ENCODE measurements at regions not wholly inside any gene's neighbourhood (a gene's known extent, or its start where the extent isn't known, plus 50 kb on each side); places are given as distances from the start of the nearest gene placed in this dataset.

DNA sequence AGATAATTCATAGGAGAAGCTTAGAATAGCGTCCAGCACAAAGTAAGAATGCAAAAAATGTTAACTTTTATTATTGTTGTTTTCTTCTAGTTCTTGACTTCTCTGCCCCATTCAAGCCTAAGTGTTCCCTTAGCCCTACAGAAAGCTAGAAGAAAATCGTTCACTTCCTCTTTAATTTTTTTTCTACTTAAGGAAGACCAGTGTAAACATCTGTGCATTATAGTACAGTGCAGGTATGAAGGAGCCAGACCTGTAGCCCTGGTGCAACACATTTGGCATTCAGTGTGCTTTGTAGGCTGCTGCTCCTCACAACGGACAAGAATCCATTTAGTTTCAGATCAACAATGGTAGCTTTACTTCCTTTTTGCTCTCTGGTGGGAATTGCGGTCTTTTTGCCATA lies 127.8 kb upstream of the SLC7A14 start:
- Histone ChIP-seq H3K4me1 (no peaks in the 10 kb centered on the region), H3K4me3 (no peak overlapping the region), H3K27ac (no peak overlapping the region), H3K27me3 (no peaks in the 10 kb centered on the region), H3K36me3 (no peaks in the 10 kb centered on the region), H3K9me3 (peaks cover 14 to 16% of the 10 kb centered on the region in 2 donors)
- intact Hi-C loops (cut with DNase I; ENCODE audit: low total_unique reads): no loop called here
- DNase-seq (ENCODE audit: low spot score in 2 of 2): no peak
- TF ChIP-seq POLR2AphosphoS5 (IDR thresholded peaks at IDR 0.05): no peak
- TF ChIP-seq, protein P1, sequence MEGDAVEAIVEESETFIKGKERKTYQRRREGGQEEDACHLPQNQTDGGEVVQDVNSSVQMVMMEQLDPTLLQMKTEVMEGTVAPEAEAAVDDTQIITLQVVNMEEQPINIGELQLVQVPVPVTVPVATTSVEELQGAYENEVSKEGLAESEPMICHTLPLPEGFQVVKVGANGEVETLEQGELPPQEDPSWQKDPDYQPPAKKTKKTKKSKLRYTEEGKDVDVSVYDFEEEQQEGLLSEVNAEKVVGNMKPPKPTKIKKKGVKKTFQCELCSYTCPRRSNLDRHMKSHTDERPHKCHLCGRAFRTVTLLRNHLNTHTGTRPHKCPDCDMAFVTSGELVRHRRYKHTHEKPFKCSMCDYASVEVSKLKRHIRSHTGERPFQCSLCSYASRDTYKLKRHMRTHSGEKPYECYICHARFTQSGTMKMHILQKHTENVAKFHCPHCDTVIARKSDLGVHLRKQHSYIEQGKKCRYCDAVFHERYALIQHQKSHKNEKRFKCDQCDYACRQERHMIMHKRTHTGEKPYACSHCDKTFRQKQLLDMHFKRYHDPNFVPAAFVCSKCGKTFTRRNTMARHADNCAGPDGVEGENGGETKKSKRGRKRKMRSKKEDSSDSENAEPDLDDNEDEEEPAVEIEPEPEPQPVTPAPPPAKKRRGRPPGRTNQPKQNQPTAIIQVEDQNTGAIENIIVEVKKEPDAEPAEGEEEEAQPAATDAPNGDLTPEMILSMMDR (IDR thresholded peaks at IDR 0.05): no peak
- TF ChIP-seq POLR2A (IDR thresholded peaks at IDR 0.05): no peak

DNA sequence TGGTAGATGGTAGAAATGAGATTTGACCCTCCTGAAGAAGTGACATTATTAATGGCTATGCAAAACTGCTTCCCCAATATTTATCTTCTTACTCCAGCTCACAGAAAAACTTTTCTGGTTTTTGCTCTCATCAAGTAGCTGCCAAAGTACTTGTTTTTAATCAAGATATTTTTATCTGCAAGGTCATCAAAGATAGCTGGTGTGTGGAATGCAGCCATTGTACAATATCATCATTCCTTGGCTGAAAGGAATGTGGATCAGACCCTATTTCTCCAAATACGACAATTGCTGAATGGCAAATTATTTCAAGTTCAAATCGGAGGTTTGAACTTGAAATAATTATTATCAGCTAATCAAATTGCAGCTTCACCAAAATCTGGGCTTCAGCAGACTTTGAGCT lies 126.9 kb upstream of the SLC7A14 start:
- no peaks in the 10 kb centered on the region for H3K4me1 ChIP-seq
- no peak overlapping the region for H3K4me3 ChIP-seq
- H3K27me3 ChIP-seq: no peaks in the 10 kb centered on the region
- intact Hi-C loops (cut with DNase I; ENCODE audit: low total_unique reads): no loop called here
- DNase-seq (ENCODE audit: low spot score in 2 of 2): no peak
- TF ChIP-seq, protein P1 (IDR thresholded peaks at IDR 0.05): no peak
- TF ChIP-seq POLR2A (IDR thresholded peaks at IDR 0.05) (no peak), POLR2AphosphoS5 (IDR thresholded peaks at IDR 0.05) (no peak)
- no peak overlapping the region for H3K27ac ChIP-seq
- H3K36me3 ChIP-seq: no peaks in the 10 kb centered on the region
- H3K9me3 ChIP-seq: peaks cover 14 to 16% of the 10 kb centered on the region in 2 donors

DNA sequence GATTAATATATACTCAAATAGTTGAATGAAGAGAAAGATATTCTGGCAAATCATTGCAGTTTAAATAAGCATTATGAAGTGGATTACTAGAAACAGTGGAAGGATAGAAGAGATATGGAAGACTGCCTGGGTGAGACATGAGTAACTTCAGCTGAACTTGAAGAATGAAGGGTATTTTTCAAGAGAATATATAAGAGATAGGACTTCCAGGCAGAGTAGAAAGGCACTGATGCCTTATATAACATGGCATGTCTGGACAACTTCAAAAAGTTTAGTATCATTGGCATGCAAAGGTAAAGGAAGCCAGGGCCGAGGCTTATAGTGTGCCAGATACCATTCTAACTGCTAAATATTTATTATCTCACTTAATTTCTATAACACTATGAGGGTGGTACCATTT lies 126.5 kb upstream of the SLC7A14 start:
- no peak overlapping the region for H3K27ac ChIP-seq
- no peak for DNase-seq (ENCODE audit: low spot score in 2 of 2)
- H3K36me3 ChIP-seq: no peaks in the 10 kb centered on the region
- no peaks in the 10 kb centered on the region for H3K4me1 ChIP-seq
- H3K9me3 ChIP-seq: peaks cover 14 to 16% of the 10 kb centered on the region in 2 donors
- TF ChIP-seq POLR2AphosphoS5 (IDR thresholded peaks at IDR 0.05): no peak
- no peak for TF ChIP-seq POLR2A (IDR thresholded peaks at IDR 0.05)
- TF ChIP-seq, protein P1 (IDR thresholded peaks at IDR 0.05): no peak
- no peaks in the 10 kb centered on the region for H3K27me3 ChIP-seq
- intact Hi-C loops (cut with DNase I; ENCODE audit: low total_unique reads): no loop called here
- no peak overlapping the region for H3K4me3 ChIP-seq

DNA sequence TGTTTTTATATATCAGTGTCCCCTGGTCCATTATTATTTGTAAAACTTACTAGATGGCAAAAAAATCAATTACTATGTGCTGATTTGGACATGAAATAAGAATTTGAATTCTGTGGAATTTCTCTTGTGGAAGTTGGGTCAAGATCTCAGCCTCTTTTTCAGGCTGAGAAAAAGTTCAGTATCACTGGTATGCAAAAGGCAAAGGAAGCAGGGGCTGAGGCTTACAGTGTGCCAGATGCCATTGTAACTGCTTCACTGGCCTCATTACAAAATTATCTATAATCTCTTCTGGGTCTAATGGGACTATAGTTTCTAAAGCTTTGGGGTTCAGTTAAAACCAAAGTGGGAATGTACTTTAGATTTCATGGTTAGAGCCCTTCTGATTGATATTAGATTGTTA lies 125.9 kb upstream of the SLC7A14 start:
- TF ChIP-seq, protein P1 (IDR thresholded peaks at IDR 0.05): no peak
- TF ChIP-seq POLR2A (IDR thresholded peaks at IDR 0.05) (no peak), POLR2AphosphoS5 (IDR thresholded peaks at IDR 0.05) (no peak)
- H3K27ac ChIP-seq: no peak overlapping the region
- no peak for DNase-seq (ENCODE audit: low spot score in 2 of 2)
- no peak overlapping the region for H3K4me3 ChIP-seq
- peaks cover 14 to 16% of the 10 kb centered on the region in 2 donors for H3K9me3 ChIP-seq
- intact Hi-C loops (cut with DNase I; ENCODE audit: low total_unique reads): no loop called here
- no peaks in the 10 kb centered on the region for H3K4me1 ChIP-seq
- no peaks in the 10 kb centered on the region for H3K36me3 ChIP-seq
- H3K27me3 ChIP-seq: no peaks in the 10 kb centered on the region

DNA sequence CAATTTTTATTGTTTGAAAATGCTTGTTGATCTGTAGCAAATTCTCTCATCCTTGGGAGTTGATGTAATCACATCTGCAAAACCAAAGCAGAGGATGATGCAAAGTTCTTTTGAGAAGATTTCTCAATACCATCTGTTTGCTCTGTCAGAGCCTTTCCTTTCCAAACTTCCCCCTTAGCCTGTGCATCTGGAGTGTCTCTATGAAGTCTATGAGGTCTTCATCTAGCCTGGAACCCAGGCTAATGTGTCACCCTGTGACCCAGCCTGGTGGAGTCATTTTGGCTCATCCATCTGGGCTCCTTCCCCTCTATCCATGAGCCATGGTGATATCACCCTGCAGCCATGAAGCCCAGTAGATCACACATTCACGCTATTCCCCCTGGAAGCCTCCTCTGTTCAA lies 123.2 kb upstream of the SLC7A14 start:
- Histone ChIP-seq H3K27ac (peak overlapping the region in 1 of 2 donors; percentile 8), H3K9me3 (peaks cover 14 to 16% of the 10 kb centered on the region in 2 donors), H3K36me3 (no peaks in the 10 kb centered on the region), H3K27me3 (no peaks in the 10 kb centered on the region), H3K4me1 (no peaks in the 10 kb centered on the region), H3K4me3 (no peak overlapping the region)
- TF ChIP-seq POLR2A (IDR thresholded peaks at IDR 0.05): no peak
- TF ChIP-seq POLR2AphosphoS5 (IDR thresholded peaks at IDR 0.05): peak in 1 of 3 donors; percentile 53
- TF ChIP-seq, protein P1 (IDR thresholded peaks at IDR 0.05): no peak
- intact Hi-C loops (cut with DNase I; ENCODE audit: low total_unique reads): no loop called here
- DNase-seq (ENCODE audit: low spot score in 2 of 2): no peak

Measured in breast epithelium (tissue), 4 donors.